Activated CD8-positive, alpha-beta memory T cell treated with anti-CD3 and anti-CD28 coated beads, Interleukin-2, amount 50 U/mL, for 1 hour (primary cell): ENCODE measurements at regions not wholly inside any gene's neighbourhood (a gene's known extent, or its start where the extent isn't known, plus 50 kb on each side); places are given as distances from the start of the nearest gene placed in this dataset.
"Not testable (repeated sequence)": the region's sequence is repeated elsewhere in the genome, so short reads cannot be mapped to it uniquely, and the experiment has no call there.

Experiments
- DNase-seq: peaks from one replicate; pipeline ENCODE4 v3.0.0-alpha.2; 2020; ENCODE audit errors: extremely low read depth

GRCh38 chr4:138659812-138660316 lies 355.7 kb upstream of the NOCT start:
- no peak for DNase-seq

- no peak for DNase-seq
Observed at GRCh38 chr4:138659037-138659811, 356.4 kb upstream of the NOCT start.

DNA sequence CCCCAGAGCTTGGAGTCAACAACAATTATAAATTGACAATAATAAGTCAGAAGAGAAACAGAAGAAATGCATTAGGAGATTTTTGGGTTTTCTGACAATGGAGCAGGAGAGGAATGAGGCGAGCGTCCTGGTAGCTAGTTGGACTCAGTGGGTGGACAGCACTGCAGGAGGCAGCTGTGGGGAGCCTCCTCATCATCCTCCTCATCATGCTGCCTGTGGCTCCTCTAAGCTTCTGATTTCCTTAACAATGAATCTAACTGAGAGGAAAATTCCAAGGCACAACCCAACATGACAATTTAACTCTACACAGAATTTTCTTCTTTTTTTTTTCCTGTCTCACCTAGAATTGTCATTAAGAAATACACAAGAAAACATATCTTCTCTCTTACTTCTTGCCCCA lies 357.1 kb upstream of the NOCT start:
- no peak for DNase-seq

DNA sequence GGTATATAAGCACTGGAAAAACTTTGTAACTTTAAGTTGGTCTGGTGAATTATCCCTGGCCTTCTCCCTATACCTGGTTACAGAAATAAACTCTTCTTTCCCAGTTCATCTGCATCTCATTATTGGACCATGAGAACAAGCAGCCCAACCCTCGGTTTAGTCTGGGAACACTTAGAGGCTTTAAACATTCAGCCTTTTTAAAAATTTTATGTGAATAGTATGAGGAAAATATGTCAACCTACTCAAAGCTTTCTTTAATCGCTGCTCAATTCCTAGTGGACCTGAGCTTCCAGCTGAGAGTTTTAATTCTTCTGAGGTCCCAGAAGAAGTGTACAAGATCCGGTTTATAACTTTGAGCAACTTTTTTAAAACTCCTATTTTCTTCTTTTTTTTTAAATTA lies 358.6 kb upstream of the NOCT start:
- DNase-seq = no peak

DNA sequence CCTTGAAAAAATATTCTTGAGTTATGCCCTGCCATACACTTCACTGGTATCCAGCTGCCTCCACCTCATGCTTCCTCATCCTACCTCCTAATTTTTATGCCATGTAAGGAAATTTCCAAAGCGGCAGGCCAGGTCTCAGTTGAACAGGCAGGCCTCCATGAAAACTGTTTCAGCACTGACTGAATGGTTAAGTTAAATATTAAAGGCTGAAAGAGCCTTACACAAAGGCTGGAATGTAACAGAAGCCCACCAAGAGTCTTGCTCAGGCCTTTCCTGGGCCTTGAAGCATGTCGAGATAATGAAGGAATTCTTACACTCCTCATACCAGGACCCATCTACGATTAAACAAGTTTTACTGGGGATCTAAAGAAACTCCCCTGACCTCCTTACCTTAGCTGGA lies 359.6 kb upstream of the NOCT start:
- DNase-seq = no peak

GRCh38 chr4:138655286-138655685 lies 360.3 kb upstream of the NOCT start:
- DNase-seq = no peak

- DNase-seq = no peak
Observed at GRCh38 chr4:138650929-138651448, 364.6 kb upstream of the NOCT start.

DNA sequence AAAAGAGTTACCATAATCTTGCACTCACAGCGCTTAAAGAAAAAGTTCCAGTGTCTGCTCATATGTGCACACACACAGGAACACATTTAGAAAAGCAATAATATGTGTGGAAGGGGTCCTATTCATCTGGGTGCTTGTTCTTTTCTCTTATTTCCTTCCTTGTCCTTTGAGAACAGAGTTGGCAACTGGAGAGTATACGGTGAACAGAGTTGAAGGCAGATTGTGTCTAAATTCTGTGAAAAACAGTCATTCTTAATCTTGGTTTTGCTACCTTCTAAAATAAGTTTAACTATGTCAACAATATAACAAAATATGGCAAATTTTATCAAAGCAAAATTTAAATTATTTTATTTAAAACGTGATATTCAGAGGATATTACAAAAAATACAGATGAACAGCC lies 365.1 kb upstream of the NOCT start:
- DNase-seq = no peak

- no peak for DNase-seq
Observed at GRCh38 chr4:138647433-138647832, 368.1 kb upstream of the NOCT start.

GRCh38 chr4:138646383-138646782 lies 369.2 kb upstream of the NOCT start:
- DNase-seq = no peak

DNA sequence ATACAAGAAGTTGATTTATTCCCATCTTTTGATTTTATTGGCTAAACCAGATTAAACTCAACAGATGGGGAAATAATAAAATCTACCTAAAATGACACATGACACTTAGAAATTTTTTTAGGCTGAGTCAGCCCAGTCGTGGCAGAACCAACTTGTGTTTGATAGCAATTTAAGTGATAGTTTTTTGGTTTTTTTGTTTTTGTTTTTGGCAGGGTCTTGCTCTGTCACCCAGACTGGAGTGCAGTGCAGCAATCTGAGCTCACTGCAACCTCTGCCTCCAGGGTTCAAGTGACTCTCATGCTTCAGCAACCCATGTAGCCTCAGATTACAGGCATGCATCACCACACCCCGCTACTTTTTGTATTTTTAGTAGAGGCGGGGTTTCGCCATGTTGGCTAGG lies 370.3 kb upstream of the NOCT start:
- DNase-seq = no peak

DNA sequence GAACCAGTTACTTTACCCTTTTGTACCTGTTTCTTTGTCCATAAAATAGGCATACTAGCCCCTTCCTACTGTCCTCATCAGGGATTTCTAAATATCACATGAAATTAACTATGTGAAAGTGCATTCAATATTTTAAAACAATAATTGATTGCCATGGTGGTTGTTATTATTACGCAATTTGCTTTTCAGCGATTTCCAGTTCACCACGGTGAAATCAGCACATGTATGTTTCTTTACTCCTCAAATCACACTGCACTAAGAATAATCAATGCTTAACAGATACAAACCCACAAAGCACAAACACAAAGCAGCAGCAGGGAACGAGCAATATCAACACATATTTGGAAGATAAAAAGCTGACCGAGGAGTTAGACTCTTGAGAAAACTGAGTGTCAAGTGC lies 371.3 kb upstream of the NOCT start:
- DNase-seq = no peak

GRCh38 chr4:138643827-138644226 lies 371.8 kb upstream of the NOCT start:
- DNase-seq = no peak

DNA sequence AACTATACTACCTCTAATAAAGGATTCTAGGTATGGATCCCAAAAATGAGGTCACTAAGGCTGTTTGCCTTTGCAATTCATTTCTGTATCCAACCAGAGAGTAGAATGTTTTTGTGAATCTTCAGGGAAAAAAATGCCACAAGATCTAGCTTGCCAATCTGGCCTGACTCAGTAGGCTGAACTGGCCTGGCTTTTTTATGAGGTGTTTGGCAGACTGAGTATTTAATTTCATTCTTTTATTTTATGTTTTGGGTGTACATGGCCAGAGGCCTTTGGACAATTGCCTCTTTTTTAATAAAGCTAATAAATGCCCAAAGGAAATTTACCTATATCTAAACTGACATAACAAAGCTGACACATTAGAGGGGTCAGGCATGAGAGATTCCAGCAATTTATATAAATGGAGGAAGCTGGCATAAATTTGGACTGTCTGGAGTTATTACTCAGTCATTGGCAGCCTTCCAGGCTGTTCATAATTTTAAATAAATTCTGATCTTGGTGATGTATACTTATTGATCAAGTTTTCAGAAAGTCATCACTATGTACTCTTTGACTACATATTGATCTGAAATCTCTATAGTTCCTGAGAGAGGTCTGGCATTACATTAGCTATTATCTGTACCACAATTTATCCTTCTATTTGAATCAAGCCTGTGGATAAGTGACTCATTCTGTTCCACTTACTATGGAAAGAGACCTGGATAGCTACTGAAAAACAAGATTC lies 376.4 kb upstream of the NOCT start:
- no peak for DNase-seq

- no peak for DNase-seq
Observed at GRCh38 chr4:138636781-138637180, 378.8 kb upstream of the NOCT start.

- DNase-seq = no peak
Observed at GRCh38 chr4:138634915-138635314, 380.7 kb upstream of the NOCT start.

GRCh38 chr4:138633580-138633904 lies 382.0 kb upstream of the NOCT start:
- DNase-seq = no peak

DNA sequence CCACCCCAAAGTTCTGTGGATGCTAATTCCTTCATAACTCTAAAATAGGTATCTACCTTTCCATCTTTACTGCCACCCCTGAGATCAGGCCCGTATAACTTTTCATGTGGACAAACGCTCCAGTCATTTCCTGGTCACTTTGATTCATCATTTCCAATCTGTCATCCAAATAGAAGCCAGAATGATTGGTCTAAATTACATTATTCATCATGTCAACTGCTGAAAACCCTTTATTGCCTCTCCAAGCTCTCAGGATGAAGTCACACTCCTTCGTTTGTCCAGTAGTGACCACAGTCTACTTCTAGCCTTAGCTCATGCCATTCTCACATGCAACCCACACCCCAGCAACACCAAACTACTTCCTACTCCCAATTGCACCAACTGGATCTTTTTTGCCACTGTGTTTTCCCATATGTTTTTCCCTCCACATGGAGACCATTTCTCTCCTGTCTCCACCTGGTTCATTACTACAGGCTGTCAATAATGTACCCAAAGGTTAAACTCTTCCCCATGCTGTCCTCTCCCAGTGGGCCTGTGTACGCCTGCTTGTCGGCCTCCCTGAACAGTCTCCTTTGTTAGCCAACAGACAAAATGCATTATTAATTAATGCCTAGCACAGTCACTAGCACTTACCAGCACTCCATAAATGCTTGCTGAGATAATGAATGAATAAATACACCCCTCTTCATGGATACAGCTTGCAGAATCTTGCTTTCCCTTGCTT lies 382.6 kb upstream of the NOCT start:
- DNase-seq = no peak

- DNase-seq = no peak
Observed at GRCh38 chr4:138630666-138631065, 384.9 kb upstream of the NOCT start.

DNA sequence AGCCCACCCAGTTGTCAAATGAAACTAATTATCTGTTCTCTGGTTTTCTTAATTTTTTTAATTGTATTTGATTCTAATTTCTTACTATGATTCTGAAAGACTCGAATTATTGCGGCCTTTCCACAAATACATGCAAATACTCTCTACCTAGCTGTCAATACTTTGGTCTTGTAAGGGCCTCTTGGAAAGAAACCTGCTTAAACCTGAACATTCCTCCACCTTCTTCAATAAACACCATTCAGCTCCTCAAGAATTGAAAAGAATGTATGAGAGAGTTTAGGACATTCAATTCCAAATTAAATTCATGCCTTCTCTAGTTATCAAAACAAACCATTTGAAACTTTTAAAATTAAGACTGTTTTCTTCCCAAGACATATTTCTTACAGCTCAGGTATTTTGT lies 385.9 kb upstream of the NOCT start:
- DNase-seq = no peak

DNA sequence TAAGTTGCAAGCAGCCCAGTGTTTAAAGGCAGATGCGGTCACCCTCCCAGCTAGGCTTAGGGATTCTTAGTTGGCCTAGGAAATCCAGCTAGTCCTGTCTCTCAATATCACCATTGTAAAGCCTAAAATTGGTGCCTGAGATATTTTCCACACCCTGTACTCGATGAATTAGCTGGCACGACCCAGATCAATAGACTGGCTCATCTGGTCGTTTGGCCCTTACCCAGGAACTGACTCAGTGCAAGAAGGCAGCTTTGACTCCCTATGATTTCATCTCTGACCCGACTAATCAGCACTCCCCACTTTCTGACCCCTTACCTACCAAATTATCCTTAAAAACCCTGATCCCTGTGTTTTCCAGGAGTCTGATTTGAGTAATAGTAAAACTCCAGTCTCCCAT lies 384.9 kb upstream of the SLC7A11 start:
- no peak for DNase-seq

DNA sequence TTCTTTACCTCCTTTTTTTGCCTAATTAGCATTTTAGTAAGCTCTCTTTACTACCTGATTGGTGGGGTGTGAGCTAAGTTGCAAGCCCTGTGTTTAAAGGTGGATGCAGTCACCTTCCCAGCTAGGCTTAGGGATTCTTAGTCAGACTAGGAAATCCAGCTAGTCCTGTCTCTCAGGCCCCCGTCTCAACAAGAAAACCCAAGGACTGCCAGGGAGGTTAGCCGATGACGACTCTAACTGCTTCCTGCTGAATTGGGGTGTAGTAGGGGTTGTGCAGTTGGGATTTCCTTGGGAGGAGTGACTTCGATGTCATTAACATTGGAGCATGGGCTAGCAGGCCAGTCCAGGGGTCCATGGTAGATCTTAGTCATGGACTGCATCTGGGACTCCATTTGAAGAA lies 380.2 kb upstream of the SLC7A11 start:
- not testable (repeated sequence) for DNase-seq

DNA sequence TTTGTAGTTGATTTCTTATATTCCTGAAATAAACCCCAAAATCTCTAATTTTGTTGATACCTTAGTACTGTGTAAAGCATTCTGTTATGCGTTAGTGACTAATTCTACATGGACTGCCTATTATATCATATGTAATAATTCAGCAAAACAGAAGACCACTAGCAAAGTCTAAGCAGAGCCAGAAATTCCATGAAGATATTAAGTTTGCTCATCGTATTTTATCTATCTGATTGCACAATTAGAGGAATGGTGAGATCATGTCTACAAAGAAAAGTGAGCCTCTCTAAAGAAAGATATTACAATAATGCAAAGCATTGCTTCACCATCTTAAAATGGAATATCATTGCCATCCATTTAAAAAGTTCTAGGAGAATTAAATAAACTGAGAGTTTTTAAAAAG lies 374.6 kb upstream of the SLC7A11 start:
- DNase-seq = no peak
